GM23248 (cell line): ENCODE measurements at regions not wholly inside any gene's neighbourhood (a gene's known extent, or its start where the extent isn't known, plus 50 kb on each side); places are given as distances from the start of the nearest gene placed in this dataset.

Source experiments
- DNase-seq: peaks from one replicate; pipeline ENCODE4 v3.0.0-alpha.2; 2015
- H2AFZ ChIP-seq: fragments of 200-600 bp; sonication (generic); 2 replicates; pipeline ENCODE4 v1.6.1; 2016; ENCODE audit warnings: antibody characterized with exemption
- H3F3A ChIP-seq: fragments of 200-600 bp; sonication (generic); 2 replicates; pipeline ENCODE4 v1.6.1; 2016; ENCODE audit warnings: mild to moderate bottlenecking, antibody characterized with exemption, mixed run types; ENCODE audit not compliant: insufficient read depth
- H3K27ac ChIP-seq: fragments of 200-600 bp; sonication (generic); 2 replicates; pipeline ENCODE4 v1.5.1; 2016; ENCODE audit warnings: mild to moderate bottlenecking
- H3K27me3 ChIP-seq: fragments of 200-600 bp; sonication (generic); replicated peaks from 2 replicates; pipeline ENCODE4 v1.6.1; 2016; ENCODE audit warnings: mild to moderate bottlenecking; ENCODE audit not compliant: insufficient read depth
- H3K36me3 ChIP-seq: fragments of 200-600 bp; sonication (generic); 2 replicates; pipeline ENCODE4 v1.6.1; 2016; ENCODE audit warnings: low read depth, mild to moderate bottlenecking
- H3K4me1 ChIP-seq: fragments of 200-600 bp; sonication (generic); 2 replicates; pipeline ENCODE4 v1.6.1; 2016; ENCODE audit warnings: mild to moderate bottlenecking; ENCODE audit not compliant: insufficient read depth
- H3K4me2 ChIP-seq: fragments of 200-600 bp; sonication (generic); one replicate; pipeline ENCODE4 v1.6.1; 2016; ENCODE audit warnings: mild to moderate bottlenecking; ENCODE audit not compliant: unreplicated experiment
- H3K4me3 ChIP-seq: fragments of 200-600 bp; sonication (generic); 2 replicates; pipeline ENCODE4 v1.5.1; 2016; ENCODE audit warnings: mild to moderate bottlenecking
- H3K79me2 ChIP-seq: fragments of 200-600 bp; sonication (generic); 2 replicates; pipeline ENCODE4 v1.6.1; 2016; ENCODE audit warnings: mild to moderate bottlenecking; ENCODE audit not compliant: insufficient read depth
- H3K9ac ChIP-seq: fragments of 200-600 bp; sonication (generic); 2 replicates; pipeline ENCODE4 v1.6.1; 2016; ENCODE audit warnings: mild to moderate bottlenecking
- H3K9me2 ChIP-seq: fragments of 200-600 bp; sonication (generic); 2 replicates; pipeline ENCODE4 v1.6.1; 2016; ENCODE audit warnings: mixed run types, mild to moderate bottlenecking, moderate library complexity; ENCODE audit not compliant: insufficient read depth
- H3K9me3 ChIP-seq: fragments of 200-600 bp; sonication (generic); one replicate; pipeline ENCODE4 v1.6.1; 2017; ENCODE audit warnings: low read depth
- H4K20me1 ChIP-seq: fragments of 200-600 bp; sonication (generic); 2 replicates; pipeline ENCODE4 v1.6.0; 2016; ENCODE audit not compliant: insufficient read depth
- EZH2 ChIP-seq: fragments of 200-600 bp; sonication (generic); IDR thresholded peaks from 2 replicates; pipeline ENCODE4 v1.6.1; 2018; ENCODE audit warnings: antibody characterized with exemption, mild to moderate bottlenecking; ENCODE audit not compliant: insufficient read depth, poor library complexity, severe bottlenecking
- EZH2phosphoT487 ChIP-seq: fragments of 200-600 bp; sonication (generic); IDR thresholded peaks from 2 replicates; pipeline ENCODE4 v1.6.1; 2018; ENCODE audit warnings: antibody characterized with exemption, moderate library complexity, mild to moderate bottlenecking, low read depth; ENCODE audit not compliant: insufficient read depth
- WGBS, 2 experiments: methylation state at CpG; one replicate each; pipeline ENCODE4 v1.1.6; 2015 to 2017; ENCODE audit warnings: low lambda C conversion rate in 2 of 2, low coverage in 1 of 2; ENCODE audit errors: missing lambda C conversion rate in 2 of 2; 5-methylcytosine and 5-hydroxymethylcytosine counted together
- in situ Hi-C: fragments of 300-500 bp; cut with MboI; formaldehyde crosslinking; loops from 2 replicates; pipeline ENCODE4 v1.15.0; 2020

- no peaks in the 10 kb centered on the region for H3K36me3 ChIP-seq
- H3K4me2 ChIP-seq, result no peak overlapping the region
- in situ Hi-C loops, result no loop called here
- WGBS, 2 experiments, result 43 to 47% methylated on average over 26 to 27 of the region's 29 CpGs
- H3K9me2 ChIP-seq, result no peaks in the 10 kb centered on the region
- no peak overlapping the region for H3K4me3 ChIP-seq
- H3K79me2 ChIP-seq, result no peaks in the 10 kb centered on the region
- H3K4me1 ChIP-seq, result no peaks in the 10 kb centered on the region
- no peaks in the 10 kb centered on the region for H4K20me1 ChIP-seq
- no peak overlapping the region for H2AFZ ChIP-seq
- H3K27me3 ChIP-seq, result no peaks in the 10 kb centered on the region
- no peak overlapping the region for H3K9ac ChIP-seq
- no peak overlapping the region for H3K27ac ChIP-seq
- no peaks in the 10 kb centered on the region for H3K9me3 ChIP-seq
- TF ChIP-seq EZH2 (no peak), EZH2phosphoT487 (no peak)
- no peak for DNase-seq
- no peaks in the 10 kb centered on the region for H3F3A ChIP-seq
Observed at GRCh38 chr1:2949966-2950925, 71.0 kb upstream of the ACTRT2 start.

GRCh38 chr1:2950926-2951305, 70.4 kb upstream of the ACTRT2 start:
- in situ Hi-C loops, result no loop called here
- H3K36me3 ChIP-seq, result no peaks in the 10 kb centered on the region

GRCh38 chr1:2951856-2952255, 69.4 kb upstream of the ACTRT2 start:
- H3K4me1 ChIP-seq, result no peaks in the 10 kb centered on the region
- DNase-seq, result no peak
- no peaks in the 10 kb centered on the region for H3K9me2 ChIP-seq
- no peaks in the 10 kb centered on the region for H3F3A ChIP-seq
- no peak for TF ChIP-seq EZH2
- H3K36me3 ChIP-seq, result no peaks in the 10 kb centered on the region
- H3K27ac ChIP-seq, result no peak overlapping the region
- H2AFZ ChIP-seq, result no peak overlapping the region
- H3K27me3 ChIP-seq, result no peaks in the 10 kb centered on the region
- no peak overlapping the region for H3K4me3 ChIP-seq
- no peak overlapping the region for H3K9ac ChIP-seq
- no peaks in the 10 kb centered on the region for H3K9me3 ChIP-seq
- no peak overlapping the region for H3K4me2 ChIP-seq
- H3K79me2 ChIP-seq, result no peaks in the 10 kb centered on the region
- in situ Hi-C loops, result no loop called here
- WGBS, 2 experiments, result 47 to 53% methylated on average over 14 of the region's 14 CpGs
- no peaks in the 10 kb centered on the region for H4K20me1 ChIP-seq

More at GRCh38 chr1:2950926-2951305, 70.4 kb upstream of the ACTRT2 start:
- H3K4me1 ChIP-seq, result no peaks in the 10 kb centered on the region
- no peak overlapping the region for H2AFZ ChIP-seq
- no peaks in the 10 kb centered on the region for H3K27me3 ChIP-seq
- no peaks in the 10 kb centered on the region for H3K9me2 ChIP-seq
- no peaks in the 10 kb centered on the region for H3K79me2 ChIP-seq
- H3K27ac ChIP-seq, result no peak overlapping the region
- no peak for DNase-seq
- no peaks in the 10 kb centered on the region for H3K9me3 ChIP-seq
- no peak for TF ChIP-seq EZH2
- TF ChIP-seq EZH2phosphoT487, result no peak
- H4K20me1 ChIP-seq, result no peaks in the 10 kb centered on the region
- no peaks in the 10 kb centered on the region for H3F3A ChIP-seq
- no peak overlapping the region for H3K4me3 ChIP-seq
- no peak overlapping the region for H3K4me2 ChIP-seq
- 25 to 29% methylated on average over 5 of the region's 5 CpGs for WGBS, 2 experiments
- no peak overlapping the region for H3K9ac ChIP-seq

- DNase-seq, result no peak
- Histone ChIP-seq H2AFZ (no peak overlapping the region), H3K4me1 (no peaks in the 10 kb centered on the region), H3K27me3 (no peaks in the 10 kb centered on the region), H3K4me3 (no peak overlapping the region), H3F3A (no peaks in the 10 kb centered on the region), H4K20me1 (no peaks in the 10 kb centered on the region), H3K27ac (no peak overlapping the region), H3K9me2 (no peaks in the 10 kb centered on the region), H3K9ac (no peak overlapping the region), H3K79me2 (no peaks in the 10 kb centered on the region), H3K36me3 (no peaks in the 10 kb centered on the region), H3K4me2 (no peak overlapping the region), H3K9me3 (no peaks in the 10 kb centered on the region)
- WGBS, 2 experiments, result 7 to 19% methylated on average over 9 of the region's 9 CpGs
- no peak for TF ChIP-seq EZH2
- in situ Hi-C loops, result no loop called here
Observed at GRCh38 chr1:2952371-2952770, 68.9 kb upstream of the ACTRT2 start.
